Panc1 (cell line): ENCODE measurements at regions not wholly inside any gene's neighbourhood (a gene's known extent, or its start where the extent isn't known, plus 50 kb on each side); places are given as distances from the start of the nearest gene placed in this dataset.

Source experiments
- ATAC-seq: fragments of 200-7000 bp; cut with Tn5 transposase; 2 replicates; pipeline ENCODE4 v1.9.1; 2020; ENCODE audit warnings: mild to moderate bottlenecking, moderate library complexity
- BruUV-seq: library from RNA; stranded (reverse); fragments of 400-500 nt; replicated peaks from 2 replicates; lab custom pipeline; 2021; lab: Mats Ljungman, UMichigan
- CTCF ChIA-PET: fragments of 300-600 bp; sonication (Branson Sonifier 250); formaldehyde crosslinking; loops from one replicate; lab custom pipeline; 2022; ENCODE audit warnings: antibody characterized with exemption; lab: Charles Lee
- POLR2A ChIA-PET: fragments of 300-600 bp; sonication (Branson Sonifier 250); formaldehyde crosslinking; loops from one replicate; lab custom pipeline; 2022; ENCODE audit warnings: antibody characterized with exemption; lab: Charles Lee
- DNase-seq: peaks from one replicate; pipeline ENCODE4 v3.0.0-alpha.2; 2010; ENCODE audit warnings: low read depth, low spot score
- H3K27ac ChIP-seq: 2 replicates; pipeline ENCODE4 v1.5.1; 2011; ENCODE audit warnings: mild to moderate bottlenecking, low read length, inconsistent platforms
- H3K27me3 ChIP-seq: fragments of 200-500 bp; sonication (Bioruptor generic); 2 replicates; pipeline ENCODE4 v1.6.0; 2014; ENCODE audit warnings: low read length, inconsistent platforms; ENCODE audit not compliant: control insufficient read depth, insufficient read depth
- H3K36me3 ChIP-seq: fragments of 200-500 bp; sonication (Bioruptor generic); 2 replicates; pipeline ENCODE4 v1.5.1; 2014; ENCODE audit warnings: inconsistent platforms, mild to moderate bottlenecking, low read length, moderate library complexity; ENCODE audit not compliant: control insufficient read depth, insufficient read depth
- H3K4me1 ChIP-seq: 2 replicates; pipeline ENCODE4 v1.5.1; 2011; ENCODE audit warnings: inconsistent platforms, mild to moderate bottlenecking, low read length, moderate library complexity; ENCODE audit not compliant: control insufficient read depth, insufficient read depth
- H3K4me3 ChIP-seq, 2 experiments: 2 replicates each; pipeline ENCODE4 v1.5.1; 2011 to 2012; ENCODE audit warnings: low read depth in 2 of 2, low read length in 2 of 2, mild to moderate bottlenecking in 2 of 2, inconsistent platforms in 1 of 2, moderate library complexity in 1 of 2
- H3K9me3 ChIP-seq: fragments of 200-500 bp; sonication (Bioruptor generic); 2 replicates; pipeline ENCODE4 v1.5.1; 2014; ENCODE audit warnings: low read depth, mild to moderate bottlenecking, inconsistent platforms, low read length, moderate library complexity; ENCODE audit not compliant: control insufficient read depth, insufficient read depth
- CTCF ChIP-seq: fragments of 450-650 bp; IDR thresholded peaks from 2 replicates; pipeline ENCODE4 v1.5.1; 2017; ENCODE audit warnings: mild to moderate bottlenecking
- POLR2AphosphoS5 ChIP-seq: IDR thresholded peaks from 2 replicates; pipeline ENCODE4 v1.6.1; 2012; ENCODE audit warnings: mild to moderate bottlenecking, low read depth, low read length, moderate library complexity
- REST ChIP-seq, 2 experiments: IDR thresholded peaks; 2 replicates each; pipeline ENCODE4 v1.6.1; 2011 to 2012; ENCODE audit warnings: low read depth in 2 of 2, control low read depth in 1 of 2, low read length in 1 of 2, mild to moderate bottlenecking in 1 of 2, moderate library complexity in 1 of 2; ENCODE audit not compliant: insufficient read depth in 1 of 2
- SIN3A ChIP-seq: IDR thresholded peaks from 2 replicates; pipeline ENCODE4 v1.6.1; 2012; ENCODE audit warnings: low read depth, mild to moderate bottlenecking, low read length, moderate library complexity, borderline replicate concordance; ENCODE audit not compliant: insufficient read depth
- TCF7L2 ChIP-seq: IDR thresholded peaks from 2 replicates; pipeline ENCODE4 v1.6.1; 2011; ENCODE audit warnings: mild to moderate bottlenecking, low read depth, low read length, inconsistent platforms
- in situ Hi-C: cut with HindIII; loops from 2 replicates; pipeline ENCODE4 v1.10.0; 2016; ENCODE audit warnings: low sequenced_read_pairs, low pct_unique_long_range_greater_than_20kb
- intact Hi-C: fragments of 100-400 bp; cut with micrococcal nuclease; formaldehyde crosslinking; loops from one replicate; pipeline ENCODE4 v1.10.0; 2022; ENCODE audit not compliant: unreplicated experiment

- ATAC-seq = no peak
- no TSS peak for BruUV-seq
- in situ Hi-C loops (no loop called here), intact Hi-C loops (no loop called here)
- ChIA-PET CTCF (no interaction called here), POLR2A (no interaction called here)
- no peaks in the 10 kb centered on the region for H3K9me3 ChIP-seq
- peaks cover 26% of the 10 kb centered on the region for H3K27me3 ChIP-seq
- no peak overlapping the region for H3K4me3 ChIP-seq
- H3K36me3 ChIP-seq = no peaks in the 10 kb centered on the region
- H3K4me1 ChIP-seq = no peaks in the 10 kb centered on the region
- H3K27ac ChIP-seq = no peak overlapping the region
- DNase-seq = no peak
- TF ChIP-seq TCF7L2 (no peak), POLR2AphosphoS5 (no peak), CTCF (no peak), SIN3A (no peak), REST (IDR thresholded peaks at IDR 0.05; ENCODE audit: insufficient read depth in 1 of 2, low read depth in 2 of 2, low read length in 1 of 2) (no peak)
Observed at GRCh38 chr18:78692105-78692504, 287.5 kb upstream of the SALL3 start.

- Histone ChIP-seq H3K4me3 (no peak overlapping the region), H3K9me3 (no peaks in the 10 kb centered on the region), H3K36me3 (no peaks in the 10 kb centered on the region), H3K4me1 (no peaks in the 10 kb centered on the region), H3K27me3 (peaks cover 26% of the 10 kb centered on the region), H3K27ac (no peak overlapping the region)
- CTCF ChIA-PET = no interaction called here
- POLR2A ChIA-PET = no interaction called here
- intact Hi-C loops (no loop called here), in situ Hi-C loops (no loop called here)
- TF ChIP-seq POLR2AphosphoS5 (no peak), SIN3A (no peak), REST (IDR thresholded peaks at IDR 0.05; ENCODE audit: insufficient read depth in 1 of 2, low read depth in 2 of 2, low read length in 1 of 2) (no peak), TCF7L2 (no peak), CTCF (no peak)
- no peak for DNase-seq
- no peak for ATAC-seq
- BruUV-seq = no TSS peak
Observed at GRCh38 chr18:78693429-78693828, 286.2 kb upstream of the SALL3 start.
